ENCODE measurements at regions not wholly inside any gene's neighbourhood (a gene's known extent, or its start where the extent isn't known, plus 50 kb on each side); places are given as distances from the start of the nearest gene placed in this dataset.

DNA sequence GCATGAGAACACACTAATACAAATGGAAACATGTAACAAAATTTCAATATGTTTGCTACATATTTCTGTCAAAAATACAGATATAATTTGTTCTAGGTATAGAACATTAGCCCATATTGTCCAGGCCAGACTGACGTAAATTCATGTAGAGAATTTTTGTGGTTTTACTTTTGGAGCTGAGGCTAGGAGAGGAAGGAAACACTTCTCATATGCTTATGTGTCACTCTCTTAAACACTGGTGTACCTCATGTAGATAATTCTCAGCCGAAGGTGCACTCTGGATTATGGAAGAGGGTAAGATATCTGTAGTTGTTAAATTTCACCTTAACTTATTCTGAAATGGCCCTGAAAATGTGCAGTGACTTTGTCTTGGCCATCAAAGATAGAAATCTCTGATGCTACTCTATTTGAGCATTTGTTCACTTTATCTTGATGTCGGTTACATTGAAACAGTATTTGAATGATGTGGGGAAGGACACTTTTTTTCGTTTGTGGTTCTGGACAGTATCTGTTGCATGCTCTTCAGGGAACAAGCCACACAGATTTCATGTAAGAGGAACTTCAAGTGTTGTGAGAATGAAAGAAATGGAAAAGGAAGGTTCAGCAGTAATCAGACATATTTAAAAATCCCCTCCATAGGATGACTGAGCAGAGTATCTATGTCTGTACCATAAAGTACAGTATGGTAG, 202.7 kb downstream of the SPATA31D1 start:
- no peaks in the 10 kb centered on the region for H3F3A ChIP-seq (ENCODE audit: insufficient read depth)
- no peaks in the 10 kb centered on the region for H3K36me3 ChIP-seq (ENCODE audit: low read length)
- H2AFZ ChIP-seq (ENCODE audit: low read depth, low read length, severe bottlenecking): no peak overlapping the region
- TF ChIP-seq, protein P1, sequence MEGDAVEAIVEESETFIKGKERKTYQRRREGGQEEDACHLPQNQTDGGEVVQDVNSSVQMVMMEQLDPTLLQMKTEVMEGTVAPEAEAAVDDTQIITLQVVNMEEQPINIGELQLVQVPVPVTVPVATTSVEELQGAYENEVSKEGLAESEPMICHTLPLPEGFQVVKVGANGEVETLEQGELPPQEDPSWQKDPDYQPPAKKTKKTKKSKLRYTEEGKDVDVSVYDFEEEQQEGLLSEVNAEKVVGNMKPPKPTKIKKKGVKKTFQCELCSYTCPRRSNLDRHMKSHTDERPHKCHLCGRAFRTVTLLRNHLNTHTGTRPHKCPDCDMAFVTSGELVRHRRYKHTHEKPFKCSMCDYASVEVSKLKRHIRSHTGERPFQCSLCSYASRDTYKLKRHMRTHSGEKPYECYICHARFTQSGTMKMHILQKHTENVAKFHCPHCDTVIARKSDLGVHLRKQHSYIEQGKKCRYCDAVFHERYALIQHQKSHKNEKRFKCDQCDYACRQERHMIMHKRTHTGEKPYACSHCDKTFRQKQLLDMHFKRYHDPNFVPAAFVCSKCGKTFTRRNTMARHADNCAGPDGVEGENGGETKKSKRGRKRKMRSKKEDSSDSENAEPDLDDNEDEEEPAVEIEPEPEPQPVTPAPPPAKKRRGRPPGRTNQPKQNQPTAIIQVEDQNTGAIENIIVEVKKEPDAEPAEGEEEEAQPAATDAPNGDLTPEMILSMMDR (IDR thresholded peaks at IDR 0.05; ENCODE audit: insufficient read depth, low read length, poor library complexity, severe bottlenecking): no peak
- no peak for TF ChIP-seq EZH2phosphoT487 (conservative IDR thresholded peaks at IDR 0.05; ENCODE audit: low read length)
- no peaks in the 10 kb centered on the region for H3K9me3 ChIP-seq (ENCODE audit: insufficient read depth, low read length)
- H3K4me2 ChIP-seq (ENCODE audit: low read depth, low read length, poor library complexity, severe bottlenecking): no peak overlapping the region
- H3K9ac ChIP-seq (ENCODE audit: low read length): no peak overlapping the region
- H3K4me3 ChIP-seq (ENCODE audit: insufficient read depth, low read length, poor library complexity, severe bottlenecking): no peak overlapping the region
- no peaks in the 10 kb centered on the region for H3K27me3 ChIP-seq (ENCODE audit: low read length)
- H4K20me1 ChIP-seq (ENCODE audit: low read depth, low read length): no peaks in the 10 kb centered on the region
- H3K79me2 ChIP-seq (ENCODE audit: insufficient read depth, low read length): no peaks in the 10 kb centered on the region
- H3K9me2 ChIP-seq (replicated peaks; ENCODE audit: insufficient read depth, low read length): no peaks in the 10 kb centered on the region
- H3K27ac ChIP-seq (ENCODE audit: low read depth, low read length): no peak overlapping the region

GRCh38 chr9:82192211-82192610, 203.6 kb downstream of the SPATA31D1 start:
- H3K79me2 ChIP-seq (ENCODE audit: insufficient read depth, low read length): no peaks in the 10 kb centered on the region

DNA sequence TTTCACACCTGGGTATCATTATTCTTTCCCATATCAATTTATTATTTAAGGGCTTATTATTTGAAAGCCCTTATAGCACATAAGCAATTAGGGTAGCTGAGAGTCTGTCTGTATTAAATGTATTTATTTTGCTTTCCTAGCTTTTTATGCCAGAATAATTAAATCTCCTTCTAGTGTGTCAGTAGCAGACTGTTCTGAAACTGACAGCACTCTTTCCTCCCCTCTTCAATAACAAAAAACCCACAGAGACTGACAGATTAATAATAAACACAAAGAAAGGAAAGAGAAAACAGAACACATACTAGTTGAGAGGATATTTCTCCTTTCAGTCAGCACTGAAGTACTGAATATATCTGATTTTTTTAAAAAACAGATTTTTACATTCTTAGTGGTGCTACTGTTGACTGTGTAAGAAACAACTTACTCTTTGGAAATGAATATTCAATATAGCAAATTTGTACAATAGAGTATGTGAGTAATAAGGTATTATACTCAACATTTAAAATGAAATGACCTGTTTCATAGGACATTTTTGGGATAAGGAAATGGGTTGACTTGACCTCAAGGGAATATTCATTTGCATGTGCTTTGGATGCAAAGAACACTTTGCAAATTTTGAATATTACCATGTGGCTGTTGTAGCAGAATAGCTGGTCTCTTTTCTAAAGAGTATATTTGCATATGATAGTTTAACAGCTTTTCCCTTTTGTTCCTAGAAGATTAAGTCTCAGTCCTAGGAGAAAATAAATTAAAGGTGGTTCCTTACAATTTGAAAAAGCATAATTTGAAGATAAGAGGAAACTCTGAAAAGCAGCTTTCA, 208.3 kb downstream of the SPATA31D1 start:
- Histone ChIP-seq H3K9me2 (replicated peaks; ENCODE audit: insufficient read depth, low read length) (no peaks in the 10 kb centered on the region), H3K4me2 (ENCODE audit: low read depth, low read length, poor library complexity, severe bottlenecking) (no peak overlapping the region), H4K20me1 (ENCODE audit: low read depth, low read length) (no peaks in the 10 kb centered on the region), H3K79me2 (ENCODE audit: insufficient read depth, low read length) (no peaks in the 10 kb centered on the region), H3F3A (ENCODE audit: insufficient read depth) (no peaks in the 10 kb centered on the region), H3K27ac (ENCODE audit: low read depth, low read length) (no peak overlapping the region), H3K9me3 (ENCODE audit: insufficient read depth, low read length) (no peaks in the 10 kb centered on the region), H3K4me3 (ENCODE audit: insufficient read depth, low read length, poor library complexity, severe bottlenecking) (no peak overlapping the region), H3K36me3 (ENCODE audit: low read length) (no peaks in the 10 kb centered on the region), H2AFZ (ENCODE audit: low read depth, low read length, severe bottlenecking) (no peak overlapping the region), H3K9ac (ENCODE audit: low read length) (no peak overlapping the region), H3K27me3 (ENCODE audit: low read length) (no peaks in the 10 kb centered on the region)
- no peak for TF ChIP-seq EZH2phosphoT487 (conservative IDR thresholded peaks at IDR 0.05; ENCODE audit: low read length)

More at GRCh38 chr9:82192211-82192610, 203.6 kb downstream of the SPATA31D1 start:
- Histone ChIP-seq H3K9me2 (replicated peaks; ENCODE audit: insufficient read depth, low read length) (no peaks in the 10 kb centered on the region), H2AFZ (ENCODE audit: low read depth, low read length, severe bottlenecking) (no peak overlapping the region), H3K9ac (ENCODE audit: low read length) (no peak overlapping the region), H3K27ac (ENCODE audit: low read depth, low read length) (no peak overlapping the region), H3F3A (ENCODE audit: insufficient read depth) (no peaks in the 10 kb centered on the region), H3K4me2 (ENCODE audit: low read depth, low read length, poor library complexity, severe bottlenecking) (no peak overlapping the region), H3K9me3 (ENCODE audit: insufficient read depth, low read length) (no peaks in the 10 kb centered on the region), H3K27me3 (ENCODE audit: low read length) (no peaks in the 10 kb centered on the region), H4K20me1 (ENCODE audit: low read depth, low read length) (no peaks in the 10 kb centered on the region), H3K36me3 (ENCODE audit: low read length) (no peaks in the 10 kb centered on the region), H3K4me3 (ENCODE audit: insufficient read depth, low read length, poor library complexity, severe bottlenecking) (no peak overlapping the region)
- TF ChIP-seq EZH2phosphoT487 (conservative IDR thresholded peaks at IDR 0.05; ENCODE audit: low read length): no peak
- TF ChIP-seq, protein P1 (IDR thresholded peaks at IDR 0.05; ENCODE audit: insufficient read depth, low read length, poor library complexity, severe bottlenecking): no peak

- Histone ChIP-seq H4K20me1 (ENCODE audit: low read depth, low read length) (no peaks in the 10 kb centered on the region), H3K79me2 (ENCODE audit: insufficient read depth, low read length) (no peaks in the 10 kb centered on the region), H3K9ac (ENCODE audit: low read length) (no peak overlapping the region), H3K36me3 (ENCODE audit: low read length) (no peaks in the 10 kb centered on the region), H3K4me2 (ENCODE audit: low read depth, low read length, poor library complexity, severe bottlenecking) (no peak overlapping the region), H3F3A (ENCODE audit: insufficient read depth) (no peaks in the 10 kb centered on the region), H3K9me3 (ENCODE audit: insufficient read depth, low read length) (no peaks in the 10 kb centered on the region), H3K4me3 (ENCODE audit: insufficient read depth, low read length, poor library complexity, severe bottlenecking) (no peak overlapping the region), H3K9me2 (replicated peaks; ENCODE audit: insufficient read depth, low read length) (no peaks in the 10 kb centered on the region), H3K27me3 (ENCODE audit: low read length) (no peaks in the 10 kb centered on the region), H3K27ac (ENCODE audit: low read depth, low read length) (no peak overlapping the region), H2AFZ (ENCODE audit: low read depth, low read length, severe bottlenecking) (no peak overlapping the region)
- TF ChIP-seq, protein P1 (IDR thresholded peaks at IDR 0.05; ENCODE audit: insufficient read depth, low read length, poor library complexity, severe bottlenecking): no peak
- TF ChIP-seq EZH2phosphoT487 (conservative IDR thresholded peaks at IDR 0.05; ENCODE audit: low read length): no peak
Observed at GRCh38 chr9:82201196-82201595, 212.6 kb downstream of the SPATA31D1 start.
